ENCODE measurements at regions not wholly inside any gene's neighbourhood (a gene's known extent, or its start where the extent isn't known, plus 50 kb on each side); places are given as distances from the start of the nearest gene placed in this dataset.
A peak's percentile ranks its signal among the peaks of the same experiment; 100 is the strongest.

GRCh38 chr9:86659413-86660046 lies 287.8 kb downstream of the GAS1 start:
- H3K4me3 Mint-ChIP-seq, result peak overlapping the region in 1 of 2 donors; percentile 49
- no peaks in the 10 kb centered on the region for H3K4me1 Mint-ChIP-seq (ENCODE audit: low read depth)
- ATAC-seq (replicated peaks in 1 of 2) (peak; percentile 34 to 60), DNase-seq (no peak)
- H3K27me3 Mint-ChIP-seq (ENCODE audit: low read depth), result no peaks in the 10 kb centered on the region
- peak overlapping the region; percentile 60 for H3K27ac Mint-ChIP-seq
- peaks cover 2% of the 10 kb centered on the region in 2 donors for H3K36me3 Mint-ChIP-seq (ENCODE audit: insufficient read depth in 2 of 2)
- peaks cover 0 to 1% of the 10 kb centered on the region in 2 donors for H3K9me3 Mint-ChIP-seq

GRCh38 chr9:86655147-86655546 lies 292.2 kb downstream of the GAS1 start:
- Mint-ChIP-seq H3K4me3 (no peak overlapping the region), H3K36me3 (ENCODE audit: insufficient read depth in 2 of 2) (peaks cover 2% of the 10 kb centered on the region in 2 donors), H3K27ac (no peak overlapping the region), H3K27me3 (ENCODE audit: low read depth) (peaks cover 10% of the 10 kb centered on the region), H3K4me1 (ENCODE audit: low read depth) (no peaks in the 10 kb centered on the region), H3K9me3 (peaks cover 0 to 4% of the 10 kb centered on the region in 2 donors)
- ATAC-seq (replicated peaks in 1 of 2) (no peak), DNase-seq (no peak)

- Mint-ChIP-seq H3K4me1 (ENCODE audit: low read depth) (no peaks in the 10 kb centered on the region), H3K4me3 (no peak overlapping the region), H3K36me3 (ENCODE audit: insufficient read depth in 2 of 2) (peaks cover 2% of the 10 kb centered on the region in 2 donors), H3K27me3 (ENCODE audit: low read depth) (peaks cover 10% of the 10 kb centered on the region), H3K27ac (no peak overlapping the region), H3K9me3 (peaks cover 0 to 4% of the 10 kb centered on the region in 2 donors)
- ATAC-seq (replicated peaks in 1 of 2) (no peak), DNase-seq (no peak)
These were observed 293.8 kb downstream of the GAS1 start for GRCh38 chr9:86653466-86653865.

GRCh38 chr9:86652736-86653135 lies 294.6 kb downstream of the GAS1 start:
- H3K36me3 Mint-ChIP-seq (ENCODE audit: insufficient read depth in 2 of 2), result peaks cover 2% of the 10 kb centered on the region in 2 donors
- ATAC-seq (replicated peaks in 1 of 2), result no peak
- H3K4me1 Mint-ChIP-seq (ENCODE audit: low read depth), result no peaks in the 10 kb centered on the region
- H3K4me3 Mint-ChIP-seq, result no peak overlapping the region
- no peak for DNase-seq
- no peak overlapping the region for H3K27ac Mint-ChIP-seq
- H3K27me3 Mint-ChIP-seq (ENCODE audit: low read depth), result peaks cover 10% of the 10 kb centered on the region
- H3K9me3 Mint-ChIP-seq, result peaks cover 0 to 4% of the 10 kb centered on the region in 2 donors

GRCh38 chr9:86649913-86650312 lies 295.7 kb upstream of the TUT7 start:
- Mint-ChIP-seq H3K27me3 (ENCODE audit: low read depth) (peaks cover 10% of the 10 kb centered on the region), H3K4me3 (no peak overlapping the region), H3K27ac (no peak overlapping the region), H3K4me1 (ENCODE audit: low read depth) (no peaks in the 10 kb centered on the region), H3K36me3 (ENCODE audit: insufficient read depth in 2 of 2) (peaks cover 1% of the 10 kb centered on the region in 2 donors), H3K9me3 (peaks cover 0 to 2% of the 10 kb centered on the region in 2 donors)
- ATAC-seq (replicated peaks in 1 of 2) (no peak), DNase-seq (no peak)

- Mint-ChIP-seq H3K4me1 (ENCODE audit: low read depth) (no peaks in the 10 kb centered on the region), H3K36me3 (ENCODE audit: insufficient read depth in 2 of 2) (no peaks in the 10 kb centered on the region), H3K27ac (no peak overlapping the region), H3K4me3 (no peak overlapping the region), H3K9me3 (peaks cover 0 to 2% of the 10 kb centered on the region in 2 donors), H3K27me3 (ENCODE audit: low read depth) (peaks cover 10% of the 10 kb centered on the region)
- no peak for ATAC-seq (replicated peaks in 1 of 2)
- DNase-seq, result no peak
These were observed 294.6 kb upstream of the TUT7 start for GRCh38 chr9:86648828-86649170.

GRCh38 chr9:86648156-86648827 lies 294.1 kb upstream of the TUT7 start:
- peaks cover 0 to 2% of the 10 kb centered on the region in 2 donors for H3K9me3 Mint-ChIP-seq
- no peak for DNase-seq
- H3K27me3 Mint-ChIP-seq (ENCODE audit: low read depth), result peaks cover 10% of the 10 kb centered on the region
- H3K27ac Mint-ChIP-seq, result no peak overlapping the region
- H3K4me3 Mint-ChIP-seq, result no peak overlapping the region
- H3K36me3 Mint-ChIP-seq (ENCODE audit: insufficient read depth in 2 of 2), result no peaks in the 10 kb centered on the region
- H3K4me1 Mint-ChIP-seq (ENCODE audit: low read depth), result no peaks in the 10 kb centered on the region
- ATAC-seq (replicated peaks in 1 of 2), result no peak

GRCh38 chr9:86645303-86645702 lies 291.1 kb upstream of the TUT7 start:
- H3K4me3 Mint-ChIP-seq, result no peak overlapping the region
- no peaks in the 10 kb centered on the region for H3K4me1 Mint-ChIP-seq (ENCODE audit: low read depth)
- no peaks in the 10 kb centered on the region for H3K27me3 Mint-ChIP-seq (ENCODE audit: low read depth)
- no peaks in the 10 kb centered on the region for H3K36me3 Mint-ChIP-seq (ENCODE audit: insufficient read depth in 2 of 2)
- ATAC-seq (replicated peaks in 1 of 2) (no peak), DNase-seq (no peak)
- no peak overlapping the region for H3K27ac Mint-ChIP-seq
- H3K9me3 Mint-ChIP-seq, result no peaks in the 10 kb centered on the region

- Mint-ChIP-seq H3K27me3 (ENCODE audit: low read depth) (no peaks in the 10 kb centered on the region), H3K27ac (no peak overlapping the region), H3K4me3 (no peak overlapping the region), H3K4me1 (ENCODE audit: low read depth) (no peaks in the 10 kb centered on the region), H3K9me3 (no peaks in the 10 kb centered on the region), H3K36me3 (ENCODE audit: insufficient read depth in 2 of 2) (no peaks in the 10 kb centered on the region)
- DNase-seq (no peak), ATAC-seq (replicated peaks in 1 of 2) (no peak)
These were observed 290.4 kb upstream of the TUT7 start for GRCh38 chr9:86644675-86645034.

- no peaks in the 10 kb centered on the region for H3K27me3 Mint-ChIP-seq (ENCODE audit: low read depth)
- H3K4me3 Mint-ChIP-seq, result no peak overlapping the region
- no peaks in the 10 kb centered on the region for H3K36me3 Mint-ChIP-seq (ENCODE audit: insufficient read depth in 2 of 2)
- no peak overlapping the region for H3K27ac Mint-ChIP-seq
- H3K9me3 Mint-ChIP-seq, result no peaks in the 10 kb centered on the region
- no peaks in the 10 kb centered on the region for H3K4me1 Mint-ChIP-seq (ENCODE audit: low read depth)
- ATAC-seq (replicated peaks in 1 of 2), result no peak
- DNase-seq, result no peak
These were observed 289.9 kb upstream of the TUT7 start for GRCh38 chr9:86643946-86644674.

GRCh38 chr9:86642721-86643120 lies 288.5 kb upstream of the TUT7 start:
- no peaks in the 10 kb centered on the region for H3K4me1 Mint-ChIP-seq (ENCODE audit: low read depth)

GRCh38 chr9:86641970-86642369 lies 287.8 kb upstream of the TUT7 start:
- Mint-ChIP-seq H3K36me3 (ENCODE audit: insufficient read depth in 2 of 2) (no peaks in the 10 kb centered on the region), H3K4me1 (ENCODE audit: low read depth) (no peaks in the 10 kb centered on the region), H3K4me3 (no peak overlapping the region), H3K27me3 (ENCODE audit: low read depth) (peaks cover 15% of the 10 kb centered on the region), H3K27ac (no peak overlapping the region), H3K9me3 (no peaks in the 10 kb centered on the region)
- DNase-seq, result no peak
- no peak for ATAC-seq (replicated peaks in 1 of 2)

More at GRCh38 chr9:86642721-86643120, 288.5 kb upstream of the TUT7 start:
- H3K27ac Mint-ChIP-seq, result no peak overlapping the region
- no peaks in the 10 kb centered on the region for H3K9me3 Mint-ChIP-seq
- peaks cover 10% of the 10 kb centered on the region for H3K27me3 Mint-ChIP-seq (ENCODE audit: low read depth)
- DNase-seq, result no peak
- no peaks in the 10 kb centered on the region for H3K36me3 Mint-ChIP-seq (ENCODE audit: insufficient read depth in 2 of 2)
- H3K4me3 Mint-ChIP-seq, result no peak overlapping the region
- ATAC-seq (replicated peaks in 1 of 2), result no peak

GRCh38 chr9:86639899-86640379 lies 285.7 kb upstream of the TUT7 start:
- ATAC-seq (replicated peaks in 1 of 2) (no peak), DNase-seq (no peak)
- H3K9me3 Mint-ChIP-seq, result no peaks in the 10 kb centered on the region
- no peak overlapping the region for H3K27ac Mint-ChIP-seq
- H3K4me3 Mint-ChIP-seq, result no peak overlapping the region
- no peaks in the 10 kb centered on the region for H3K36me3 Mint-ChIP-seq (ENCODE audit: insufficient read depth in 2 of 2)
- peaks cover 24% of the 10 kb centered on the region for H3K27me3 Mint-ChIP-seq (ENCODE audit: low read depth)
- no peaks in the 10 kb centered on the region for H3K4me1 Mint-ChIP-seq (ENCODE audit: low read depth)
